ENCODE measurements at regions not wholly inside any gene's neighbourhood (a gene's known extent, or its start where the extent isn't known, plus 50 kb on each side); places are given as distances from the start of the nearest gene placed in this dataset.

- no peak overlapping the region for H3K4me3 ChIP-seq (ENCODE audit: low read length)
- no peak for DNase-seq (ENCODE audit: low read depth)
- TF ChIP-seq CTCF (conservative IDR thresholded peaks at IDR 0.05; ENCODE audit: low read length): no peak
These were observed 218.2 kb downstream of the ARL4A start for GRCh38 chr7:12905671-12906070.

- TF ChIP-seq CTCF (conservative IDR thresholded peaks at IDR 0.05; ENCODE audit: low read length): no peak
- DNase-seq (ENCODE audit: low read depth): no peak
These were observed 220.3 kb downstream of the ARL4A start for GRCh38 chr7:12907774-12908173.

GRCh38 chr7:12909483-12909882, 222.1 kb downstream of the ARL4A start:
- no peak for TF ChIP-seq CTCF (conservative IDR thresholded peaks at IDR 0.05; ENCODE audit: low read length)
- H3K4me3 ChIP-seq (ENCODE audit: low read length): no peak overlapping the region
- DNase-seq (ENCODE audit: low read depth): no peak

More at GRCh38 chr7:12907774-12908173, 220.3 kb downstream of the ARL4A start:
- H3K4me3 ChIP-seq (ENCODE audit: low read length): no peak overlapping the region

GRCh38 chr7:12911053-12911452, 223.6 kb downstream of the ARL4A start:
- H3K4me3 ChIP-seq (ENCODE audit: low read length): no peak overlapping the region
- no peak for DNase-seq (ENCODE audit: low read depth)
- TF ChIP-seq CTCF (conservative IDR thresholded peaks at IDR 0.05; ENCODE audit: low read length): no peak

GRCh38 chr7:12913002-12913401, 225.6 kb downstream of the ARL4A start:
- no peak for DNase-seq (ENCODE audit: low read depth)
- TF ChIP-seq CTCF (conservative IDR thresholded peaks at IDR 0.05; ENCODE audit: low read length): no peak
- H3K4me3 ChIP-seq (ENCODE audit: low read length): no peak overlapping the region

GRCh38 chr7:12917801-12918200, 230.4 kb downstream of the ARL4A start:
- TF ChIP-seq CTCF (conservative IDR thresholded peaks at IDR 0.05; ENCODE audit: low read length): no peak
- DNase-seq (ENCODE audit: low read depth): no peak
- no peak overlapping the region for H3K4me3 ChIP-seq (ENCODE audit: low read length)

- no peak for TF ChIP-seq CTCF (conservative IDR thresholded peaks at IDR 0.05; ENCODE audit: low read length)
- no peak overlapping the region for H3K4me3 ChIP-seq (ENCODE audit: low read length)
- no peak for DNase-seq (ENCODE audit: low read depth)
These were observed 234.4 kb downstream of the ARL4A start for GRCh38 chr7:12921751-12922345.

Data from AG10803 (cell line).